HEK293 (cell line): ENCODE measurements at regions not wholly inside any gene's neighbourhood (a gene's known extent, or its start where the extent isn't known, plus 50 kb on each side); places are given as distances from the start of the nearest gene placed in this dataset.

ENCODE experiments used
- HIC1 ChIP-seq: fragments of 450-650 bp; formaldehyde crosslinking; IDR thresholded peaks from 2 replicates; pipeline ENCODE4 v1.5.1; 2016; ENCODE audit warnings: missing biosample characterization, missing genetic modification characterization
- HOXC10 ChIP-seq: sonication (generic); formaldehyde crosslinking; IDR thresholded peaks from 2 replicates; pipeline ENCODE4 v1.8.1; 2023; ENCODE audit warnings: mild to moderate bottlenecking, missing genetic modification reagents
- INSM2 ChIP-seq: fragments of 450-650 bp; formaldehyde crosslinking; IDR thresholded peaks from 2 replicates; pipeline ENCODE4 v1.5.1; 2016; ENCODE audit warnings: missing biosample characterization, missing genetic modification characterization
- ZBTB26 ChIP-seq: fragments of 450-650 bp; formaldehyde crosslinking; optimal IDR thresholded peaks from 2 replicates; pipeline ENCODE3; 2016; ENCODE audit warnings: missing biosample characterization, mild to moderate bottlenecking, missing genetic modification characterization
- ZNF18 ChIP-seq: fragments of 450-650 bp; formaldehyde crosslinking; IDR thresholded peaks from 2 replicates; pipeline ENCODE4 v1.5.1; 2016; ENCODE audit warnings: missing biosample characterization, missing genetic modification characterization
- ZNF404 ChIP-seq: fragments of 450-650 bp; formaldehyde crosslinking; IDR thresholded peaks from 2 replicates; pipeline ENCODE4 v1.5.1; 2017; ENCODE audit warnings: missing biosample characterization, missing genetic modification characterization
- ZNF530 ChIP-seq: fragments of 450-650 bp; formaldehyde crosslinking; IDR thresholded peaks from 2 replicates; pipeline ENCODE4 v1.5.1; 2016; ENCODE audit warnings: low read depth, missing biosample characterization, missing genetic modification characterization
- ZNF549 ChIP-seq: fragments of 450-650 bp; IDR thresholded peaks from 2 replicates; pipeline ENCODE4 v1.5.1; 2018; ENCODE audit warnings: missing biosample characterization, missing genetic modification characterization, mild to moderate bottlenecking, inconsistent platforms, moderate library complexity
- ZNF768 ChIP-seq: fragments of 450-650 bp; formaldehyde crosslinking; IDR thresholded peaks from 2 replicates; pipeline ENCODE4 v1.5.1; 2018; ENCODE audit warnings: missing biosample characterization, mild to moderate bottlenecking, missing genetic modification characterization
- ZNF791 ChIP-seq: fragments of 450-650 bp; formaldehyde crosslinking; IDR thresholded peaks from 2 replicates; pipeline ENCODE4 v1.5.1; 2016; ENCODE audit warnings: missing biosample characterization, missing genetic modification characterization
- TF ChIP-seq, protein P1 (sequence below): fragments of 450-650 bp; formaldehyde crosslinking; IDR thresholded peaks from 2 replicates; pipeline ENCODE4 v1.5.1; 2016; ENCODE audit warnings: missing biosample characterization, missing genetic modification characterization

DNA sequence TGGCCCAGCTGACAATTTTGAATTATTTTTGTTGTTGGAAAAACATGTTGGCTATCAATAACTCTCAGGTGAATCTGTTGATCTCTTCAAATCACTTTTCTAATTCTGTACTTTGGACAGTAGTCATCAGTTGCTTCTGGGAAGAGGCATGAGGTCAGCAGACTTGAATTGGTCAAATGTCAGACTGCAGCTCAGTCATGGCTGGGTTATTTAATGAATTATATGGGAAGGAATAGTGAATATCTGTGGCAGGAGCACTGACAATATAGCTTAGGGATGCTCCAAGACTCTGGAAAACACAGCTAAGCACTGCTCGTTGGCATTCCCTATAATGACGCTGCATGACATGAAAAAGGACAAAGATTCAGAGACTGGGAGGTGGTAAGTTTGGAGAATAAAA, 98.8 kb upstream of the GAP43 start:
- no peak for TF ChIP-seq ZNF530 (tag by site-specific recombination)
- no peak for TF ChIP-seq ZNF791 (tag by site-specific recombination)
- no peak for TF ChIP-seq ZNF404
- no peak for TF ChIP-seq HIC1 (tag by site-specific recombination)
- TF ChIP-seq ZNF549 = no peak
- TF ChIP-seq ZBTB26 = no peak
- no peak for TF ChIP-seq HOXC10 (CRISPR knock-in tag)
- no peak for TF ChIP-seq ZNF18 (tag by site-specific recombination)
- TF ChIP-seq, protein P1, sequence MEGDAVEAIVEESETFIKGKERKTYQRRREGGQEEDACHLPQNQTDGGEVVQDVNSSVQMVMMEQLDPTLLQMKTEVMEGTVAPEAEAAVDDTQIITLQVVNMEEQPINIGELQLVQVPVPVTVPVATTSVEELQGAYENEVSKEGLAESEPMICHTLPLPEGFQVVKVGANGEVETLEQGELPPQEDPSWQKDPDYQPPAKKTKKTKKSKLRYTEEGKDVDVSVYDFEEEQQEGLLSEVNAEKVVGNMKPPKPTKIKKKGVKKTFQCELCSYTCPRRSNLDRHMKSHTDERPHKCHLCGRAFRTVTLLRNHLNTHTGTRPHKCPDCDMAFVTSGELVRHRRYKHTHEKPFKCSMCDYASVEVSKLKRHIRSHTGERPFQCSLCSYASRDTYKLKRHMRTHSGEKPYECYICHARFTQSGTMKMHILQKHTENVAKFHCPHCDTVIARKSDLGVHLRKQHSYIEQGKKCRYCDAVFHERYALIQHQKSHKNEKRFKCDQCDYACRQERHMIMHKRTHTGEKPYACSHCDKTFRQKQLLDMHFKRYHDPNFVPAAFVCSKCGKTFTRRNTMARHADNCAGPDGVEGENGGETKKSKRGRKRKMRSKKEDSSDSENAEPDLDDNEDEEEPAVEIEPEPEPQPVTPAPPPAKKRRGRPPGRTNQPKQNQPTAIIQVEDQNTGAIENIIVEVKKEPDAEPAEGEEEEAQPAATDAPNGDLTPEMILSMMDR (tag by site-specific recombination) = no peak
- no peak for TF ChIP-seq INSM2 (tag by site-specific recombination)
- TF ChIP-seq ZNF768 (tag by site-specific recombination) = no peak
